Left forelimb (tissue), 1 donor: ENCODE measurements at regions not wholly inside any gene's neighbourhood (a gene's known extent, or its start where the extent isn't known, plus 50 kb on each side); places are given as distances from the start of the nearest gene placed in this dataset.

Experiments
- DNase-seq: peaks from one replicate; pipeline ENCODE4 v3.0.0-alpha.2; 2018; ENCODE audit warnings: low spot score

DNA sequence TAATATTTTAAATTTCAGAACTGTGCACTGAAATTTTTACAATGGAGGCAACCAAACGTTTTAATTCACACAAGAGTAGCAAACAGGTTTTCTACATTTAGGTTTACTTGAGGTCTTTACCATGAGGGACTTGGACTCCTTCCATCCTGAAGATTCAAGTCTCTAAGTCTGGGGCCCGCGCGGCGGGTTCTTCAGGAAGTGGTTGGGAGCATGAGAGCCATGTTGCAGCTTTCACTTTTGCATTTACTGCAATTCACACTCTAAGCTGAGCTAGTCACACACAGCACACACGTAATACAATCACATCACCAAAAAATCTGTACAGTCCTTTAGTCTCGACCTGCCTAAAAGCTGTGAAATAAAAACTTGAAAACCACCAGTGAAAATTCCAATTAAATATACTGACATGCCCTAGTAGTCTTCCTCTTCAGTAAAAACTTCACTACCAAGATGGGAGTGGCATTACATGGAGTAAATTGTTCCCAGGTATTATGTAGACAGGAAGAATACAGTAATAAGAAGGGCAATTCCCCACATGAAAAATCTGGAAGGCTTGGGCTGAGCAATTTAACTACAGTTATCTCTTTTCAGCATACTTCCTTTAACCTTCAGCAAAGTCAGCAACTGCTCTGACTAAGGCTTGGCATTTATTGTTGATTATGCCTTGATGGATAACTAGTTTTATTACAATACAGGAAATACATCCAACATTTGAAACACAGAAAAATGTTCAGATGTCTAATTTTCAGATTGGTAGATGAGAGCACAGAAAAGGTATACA is 571.1 kb upstream of the DIPK2B start:
- DNase-seq: no peak

DNA sequence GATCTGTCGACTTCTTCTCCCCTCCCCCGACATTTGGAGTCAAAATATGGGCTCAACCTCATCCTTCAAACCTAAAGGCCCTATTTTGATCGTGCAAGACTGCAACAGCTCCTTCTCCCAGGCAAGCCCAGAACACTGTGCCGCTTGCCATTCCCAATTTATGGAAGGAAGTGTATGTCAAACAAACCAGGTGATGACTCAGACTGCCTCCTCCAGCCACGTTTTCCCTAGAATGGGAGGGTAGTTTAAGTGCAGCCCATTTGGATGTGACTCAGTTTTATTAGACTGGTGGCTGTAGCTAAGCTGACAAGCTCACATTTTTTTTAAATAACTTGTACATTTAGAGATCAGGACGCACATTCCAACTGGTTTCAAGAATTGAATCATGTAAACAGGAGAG is 570.4 kb upstream of the DIPK2B start:
- DNase-seq: no peak

DNA sequence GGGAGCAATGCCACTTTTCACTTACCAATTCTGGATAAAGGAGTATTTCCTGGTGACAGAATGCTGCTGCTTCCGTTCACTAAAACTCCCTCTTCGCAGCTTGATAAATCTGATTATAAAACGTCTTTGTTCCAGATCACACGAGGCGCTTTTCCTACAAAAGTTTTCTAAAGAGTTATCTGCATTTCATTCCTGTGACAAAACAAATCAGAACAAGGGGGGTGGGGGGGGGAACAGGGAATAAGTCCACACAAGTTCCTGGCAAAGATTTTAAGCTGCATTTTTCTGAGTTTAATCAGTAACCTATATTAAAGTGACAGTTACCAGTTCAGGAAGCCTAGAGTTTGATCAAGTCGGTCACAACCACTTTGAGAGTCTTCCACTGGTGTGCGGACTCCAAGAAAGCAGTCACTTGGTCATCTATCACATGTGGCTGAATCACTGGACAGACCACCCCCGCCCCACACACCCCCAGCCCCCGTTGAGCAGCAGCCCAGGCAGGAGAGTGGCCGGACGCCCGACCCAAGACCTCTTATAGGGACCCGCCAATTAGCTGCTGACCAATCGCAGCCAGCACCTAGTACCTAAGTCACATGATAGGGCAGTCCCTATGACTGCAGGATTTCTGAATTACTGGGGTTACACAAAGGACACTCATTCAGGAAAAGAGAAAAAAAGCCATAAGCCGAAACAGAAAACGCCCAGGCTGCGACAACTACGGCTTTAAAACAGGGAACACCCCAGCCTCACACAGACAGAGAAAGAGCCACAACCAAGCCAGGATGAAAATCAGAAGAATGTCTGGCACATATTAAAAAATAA is 569.3 kb upstream of the DIPK2B start:
- DNase-seq: peak; percentile 79

DNA sequence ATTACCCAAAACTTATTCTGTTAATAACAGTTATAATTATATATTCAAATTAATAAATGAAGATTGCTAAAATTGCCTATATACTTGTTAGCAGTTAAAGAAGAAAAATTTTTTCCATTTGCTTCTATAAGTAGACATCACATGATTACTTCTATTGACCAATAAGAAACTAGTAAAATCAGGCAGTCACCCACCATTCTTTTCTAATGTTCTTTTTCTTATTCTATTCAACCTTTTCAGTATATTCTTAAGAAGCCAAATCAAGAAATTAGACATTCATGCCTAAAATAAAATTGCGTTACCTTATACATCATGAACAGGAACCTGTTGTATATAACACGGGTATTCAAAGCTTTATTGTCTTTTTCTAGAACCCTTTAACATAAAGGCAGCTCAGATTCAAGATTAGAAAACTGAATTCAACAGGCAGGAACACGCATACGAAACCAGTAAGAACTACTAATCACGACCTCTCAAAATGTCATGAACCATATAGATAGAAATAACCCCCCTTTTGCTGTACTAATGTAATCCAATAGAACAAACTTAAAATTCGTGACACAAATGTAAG is 568.1 kb upstream of the DIPK2B start:
- no peak for DNase-seq

DNA sequence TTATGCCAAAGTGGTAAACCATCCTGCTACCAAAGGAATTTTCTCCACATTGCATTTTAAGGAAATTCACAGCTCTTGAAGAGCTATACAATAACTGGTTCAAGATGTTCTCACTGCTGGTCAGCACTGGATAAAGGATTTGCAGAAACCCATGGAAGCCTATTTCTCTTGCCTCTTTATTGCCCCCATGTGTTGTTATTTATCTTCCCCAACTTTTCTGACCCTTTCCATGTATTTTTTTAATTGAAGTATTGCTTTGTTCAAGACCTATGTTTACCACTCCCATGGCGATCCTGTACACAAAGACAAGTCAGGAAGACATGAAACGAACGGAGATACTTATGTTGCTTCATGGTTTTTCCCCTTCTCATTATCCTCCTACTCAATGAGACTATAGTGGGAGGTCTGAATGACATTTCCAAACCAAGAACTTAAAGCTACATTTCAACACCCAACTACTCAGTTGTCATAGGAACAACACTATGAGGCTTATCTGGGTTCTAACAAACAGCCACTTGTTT is 566.4 kb upstream of the DIPK2B start:
- DNase-seq: no peak

DNA sequence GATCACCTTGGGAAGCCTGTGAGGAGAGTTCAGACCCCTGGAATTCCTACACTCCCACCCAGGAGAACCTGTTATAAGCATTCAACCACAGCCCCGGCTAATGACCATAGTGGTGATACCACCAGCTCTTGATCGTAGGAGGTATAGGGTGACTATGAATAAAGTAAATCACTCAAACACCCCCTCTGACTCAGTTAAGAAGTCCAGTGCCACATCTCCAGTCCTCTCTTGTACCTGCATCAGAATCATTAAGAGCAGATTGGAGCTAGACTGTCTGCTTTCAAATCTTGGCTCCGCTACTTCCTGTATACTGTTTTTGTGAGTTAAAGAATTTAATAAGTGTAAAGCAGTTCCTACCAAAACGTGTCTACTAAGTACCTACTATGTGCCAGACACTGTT is 565.1 kb upstream of the DIPK2B start:
- DNase-seq: no peak

DNA sequence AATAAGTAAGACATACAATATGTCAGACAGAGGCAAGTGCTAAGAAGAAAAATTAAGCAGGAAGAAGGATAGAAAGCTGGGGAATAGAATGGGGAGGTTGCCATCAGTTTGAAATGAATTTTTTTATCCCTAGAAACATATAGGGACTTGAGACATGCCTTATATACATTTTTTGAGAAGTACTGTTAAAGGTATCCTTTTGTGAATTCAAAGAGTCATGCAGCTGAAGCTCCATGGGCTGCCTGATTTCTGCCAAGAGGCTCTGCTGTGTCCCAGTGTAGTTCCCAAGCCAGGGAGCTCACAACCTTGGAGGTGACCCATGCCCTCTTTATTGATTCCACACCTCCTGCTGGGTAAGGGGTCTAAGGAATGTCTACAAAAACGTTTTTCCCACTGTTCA is 564.6 kb upstream of the DIPK2B start:
- DNase-seq: no peak

DNA sequence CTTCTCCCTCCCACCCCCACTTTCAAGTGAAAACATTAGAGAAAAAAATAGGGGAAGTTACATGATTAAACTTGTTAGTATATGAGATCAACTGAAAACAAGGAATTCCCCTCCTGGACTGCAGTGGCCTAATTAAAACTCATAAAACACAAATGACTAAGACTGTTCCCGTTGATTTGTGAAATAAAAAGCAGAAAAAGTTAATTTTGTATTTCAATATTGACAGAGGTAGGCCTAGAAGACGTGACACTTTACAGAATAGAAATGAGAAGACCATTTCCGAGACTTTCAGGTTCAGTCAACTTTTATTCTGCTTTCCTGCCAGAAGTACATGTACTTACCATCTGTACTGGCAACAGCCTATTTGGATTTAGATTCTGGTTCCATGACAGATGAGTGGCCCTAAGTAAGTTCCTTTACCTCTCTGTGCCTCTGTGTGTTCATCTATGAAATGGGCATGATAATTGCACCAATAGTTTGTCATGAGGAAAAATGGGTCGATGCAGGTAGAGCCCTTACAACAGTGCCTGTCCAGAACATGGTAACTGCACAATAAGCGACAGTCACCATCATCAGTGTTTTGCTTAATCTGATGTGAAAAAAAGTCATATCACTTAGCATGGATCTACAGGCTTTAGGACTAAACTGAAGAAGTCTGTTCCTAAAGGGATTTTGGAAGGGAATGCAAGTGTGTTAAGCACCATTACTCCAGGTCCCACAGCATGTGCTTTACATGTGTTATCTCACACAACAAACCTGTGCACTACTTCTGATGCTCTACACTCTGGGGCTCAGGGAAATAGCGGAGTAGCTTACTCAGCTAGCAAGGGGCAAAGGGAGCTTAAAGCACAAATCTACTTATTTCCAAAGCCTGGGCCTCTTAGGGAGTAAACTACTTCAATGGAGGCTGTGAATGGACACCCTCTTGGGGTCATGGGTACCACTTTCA is 562.3 kb upstream of the DIPK2B start:
- DNase-seq: no peak

DNA sequence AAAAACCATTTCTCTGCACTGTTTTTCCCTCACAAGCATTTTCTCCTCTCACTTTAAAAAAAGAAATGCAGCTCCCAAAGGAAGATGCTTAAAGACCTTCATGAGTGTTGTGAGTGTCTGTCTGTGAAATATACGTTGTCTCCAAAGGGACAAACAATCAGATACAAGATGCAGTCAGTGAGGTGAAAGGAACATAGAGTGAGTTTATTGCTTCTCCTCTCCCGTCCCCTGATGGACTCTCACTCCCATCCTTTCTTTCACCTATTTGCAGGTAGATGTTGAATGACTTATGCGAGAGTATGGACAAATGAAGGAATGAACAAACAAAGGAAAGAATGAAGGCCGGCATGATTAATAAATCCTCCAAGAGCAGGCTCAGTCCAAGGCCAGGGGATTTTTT is 561.2 kb upstream of the DIPK2B start:
- no peak for DNase-seq

DNA sequence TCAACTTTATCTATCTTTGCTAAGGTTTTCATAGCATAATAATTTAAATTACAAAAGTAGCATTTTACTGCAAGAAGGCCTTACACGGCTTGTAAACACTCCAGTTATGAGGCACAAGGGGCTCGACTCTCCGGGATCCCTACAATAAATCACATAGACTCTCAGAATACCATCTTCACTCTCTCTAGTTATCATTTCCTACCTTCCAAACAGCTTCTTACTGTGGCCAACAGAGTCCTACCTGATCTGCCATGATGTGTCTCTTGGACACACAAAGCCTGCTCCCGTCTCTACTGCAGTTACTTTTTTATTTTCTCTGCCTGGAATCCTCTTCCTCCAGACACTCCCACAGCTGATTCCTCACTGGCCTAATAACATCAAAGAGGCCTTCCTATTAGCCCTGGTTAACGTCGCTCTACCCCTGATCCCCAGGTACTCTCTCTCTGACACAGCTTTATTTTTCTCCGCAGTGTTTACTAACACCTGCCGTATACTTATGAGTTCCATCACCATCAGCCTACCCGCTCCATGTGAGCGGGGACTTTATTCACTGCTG is 559.6 kb upstream of the DIPK2B start:
- no peak for DNase-seq

DNA sequence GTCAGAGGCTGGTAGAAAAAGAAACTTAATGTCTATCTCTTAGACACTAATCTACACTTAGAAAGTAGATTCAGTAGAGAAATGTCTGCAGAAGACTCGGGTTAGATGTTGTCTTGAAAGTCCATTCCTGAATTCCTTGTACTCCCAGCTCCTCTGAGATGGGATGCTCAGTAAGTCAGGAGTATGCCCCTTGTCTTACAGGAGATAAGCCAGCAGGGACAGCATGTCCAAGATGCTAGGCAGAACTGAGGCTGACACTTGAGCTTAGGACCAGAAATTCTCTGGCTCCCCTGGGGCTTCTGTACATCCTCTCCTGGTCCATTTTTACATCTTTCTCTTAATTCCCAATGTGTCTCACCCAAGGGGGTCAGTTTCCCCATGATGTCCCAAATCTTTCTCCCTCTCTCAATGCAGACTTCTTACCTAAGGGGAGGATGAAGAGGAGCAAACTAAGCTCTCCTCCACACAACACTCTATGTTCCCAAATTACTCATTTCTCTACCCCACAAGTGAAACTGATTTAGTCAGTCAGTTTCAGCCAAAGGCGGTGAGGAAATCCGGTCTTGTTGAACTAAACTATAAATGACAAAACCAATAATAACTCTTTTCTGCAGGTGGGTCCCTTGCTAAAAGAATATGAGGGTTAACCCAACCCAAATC is 558.2 kb upstream of the DIPK2B start:
- DNase-seq: no peak

DNA sequence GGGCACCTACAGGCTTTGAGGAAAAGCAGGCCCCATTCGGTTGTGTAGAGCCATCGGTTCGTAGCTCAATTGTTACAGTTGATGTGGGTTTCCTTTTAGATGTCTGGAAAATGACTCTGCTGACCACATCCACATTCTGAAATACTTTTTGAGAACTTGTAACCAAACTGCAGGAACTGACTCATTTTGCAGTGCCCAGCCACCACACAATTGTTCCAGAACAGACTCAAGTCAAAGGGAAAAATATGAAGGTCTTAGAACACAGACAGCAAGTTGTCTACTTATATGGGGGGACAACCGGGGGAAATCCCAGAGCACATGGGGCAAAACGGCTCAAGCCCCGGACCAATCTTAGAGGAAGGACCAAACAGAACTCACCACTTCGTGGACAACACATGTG is 557.6 kb upstream of the DIPK2B start:
- no peak for DNase-seq

DNA sequence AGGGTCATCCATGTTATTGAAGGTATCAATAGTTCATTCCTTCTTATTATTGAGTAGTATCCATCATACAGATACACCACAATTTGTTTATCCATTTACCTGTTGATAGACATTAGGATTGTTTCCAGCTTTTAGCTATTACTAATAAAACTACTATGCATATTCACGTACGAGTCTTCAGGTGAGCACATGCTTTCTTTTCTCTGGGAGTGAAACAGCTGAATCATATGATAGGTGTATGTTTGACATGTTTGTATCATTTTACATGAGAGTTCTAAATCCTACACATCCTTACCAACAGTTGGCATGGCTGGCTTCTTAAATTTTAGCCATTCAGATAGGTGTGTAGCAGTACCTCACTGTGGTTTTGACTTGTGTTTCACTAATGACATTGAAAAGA is 556.6 kb upstream of the DIPK2B start:
- no peak for DNase-seq

DNA sequence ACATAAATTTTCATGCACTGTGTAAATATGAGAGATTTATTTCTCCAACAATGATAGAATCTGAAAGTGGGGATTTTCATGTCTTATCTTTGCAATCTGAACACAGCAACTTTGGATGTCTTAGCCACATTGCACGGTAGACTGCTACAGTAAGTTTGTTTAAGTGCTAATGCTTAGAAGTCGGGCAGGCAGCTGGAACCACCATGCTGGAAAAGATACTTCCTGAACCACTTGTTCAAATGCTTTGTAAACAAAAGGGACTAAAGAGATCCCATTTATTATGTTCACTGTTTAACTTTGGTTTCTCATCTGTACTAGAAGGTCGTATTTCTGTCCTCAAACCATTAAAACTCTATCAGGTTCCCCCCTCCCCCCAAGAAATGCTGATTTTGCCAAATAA is 555.9 kb upstream of the DIPK2B start:
- DNase-seq: no peak

DNA sequence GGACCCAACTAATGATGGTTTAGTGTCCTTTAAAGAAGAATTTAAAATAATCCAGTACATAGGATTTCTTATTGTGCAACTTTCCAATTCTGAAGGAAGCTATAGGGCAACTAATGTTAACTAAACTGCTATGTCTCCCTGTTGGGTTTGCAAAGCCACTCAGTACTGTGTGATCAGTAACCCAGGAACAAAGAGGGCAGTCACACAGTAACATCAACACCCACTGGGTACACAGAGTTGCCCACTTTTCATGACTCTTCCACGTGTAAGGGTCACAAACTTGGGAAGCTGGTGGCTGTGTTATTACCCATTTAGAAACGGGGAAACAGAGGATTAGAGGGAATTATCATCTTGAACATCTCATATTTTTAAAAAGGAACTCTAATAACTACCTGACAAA is 555.0 kb upstream of the DIPK2B start:
- DNase-seq: no peak

DNA sequence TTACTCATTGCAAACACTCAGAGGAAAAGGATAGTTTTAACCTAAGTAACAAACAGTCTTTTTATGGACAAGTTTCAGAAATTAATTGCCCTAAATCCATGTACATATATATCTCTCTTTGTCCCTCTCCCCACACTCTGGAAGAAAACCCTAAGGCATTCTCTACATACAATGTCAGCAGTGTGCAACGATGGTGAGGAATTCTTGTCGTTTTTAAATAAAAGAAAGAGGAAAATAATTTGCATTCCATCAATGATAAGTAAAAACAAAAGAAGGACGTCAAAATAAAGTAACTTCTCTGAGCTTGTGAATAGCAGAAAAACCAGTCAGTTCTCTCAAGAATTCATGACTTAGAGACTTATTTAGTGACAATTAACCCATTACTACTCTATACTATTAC is 550.5 kb upstream of the DIPK2B start:
- DNase-seq: no peak

DNA sequence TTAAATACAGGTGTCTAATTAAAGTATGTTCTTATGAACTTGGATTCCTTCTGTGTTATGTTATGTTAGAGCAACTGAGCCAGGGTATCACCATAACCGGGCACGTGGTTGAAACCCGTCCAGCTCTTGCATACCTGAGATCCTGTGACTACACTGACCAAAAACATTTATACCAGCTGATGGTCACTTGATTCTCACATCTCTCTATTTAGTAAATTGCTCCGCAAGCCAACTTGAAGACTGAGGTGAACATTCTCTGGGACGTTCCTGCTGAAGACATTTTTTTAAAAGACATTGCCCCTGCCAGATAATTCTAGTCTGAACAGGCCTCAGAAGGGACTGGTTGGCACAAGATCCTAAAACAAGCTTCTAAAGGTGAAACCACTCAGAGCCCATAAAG is 550.0 kb upstream of the DIPK2B start:
- DNase-seq: no peak

DNA sequence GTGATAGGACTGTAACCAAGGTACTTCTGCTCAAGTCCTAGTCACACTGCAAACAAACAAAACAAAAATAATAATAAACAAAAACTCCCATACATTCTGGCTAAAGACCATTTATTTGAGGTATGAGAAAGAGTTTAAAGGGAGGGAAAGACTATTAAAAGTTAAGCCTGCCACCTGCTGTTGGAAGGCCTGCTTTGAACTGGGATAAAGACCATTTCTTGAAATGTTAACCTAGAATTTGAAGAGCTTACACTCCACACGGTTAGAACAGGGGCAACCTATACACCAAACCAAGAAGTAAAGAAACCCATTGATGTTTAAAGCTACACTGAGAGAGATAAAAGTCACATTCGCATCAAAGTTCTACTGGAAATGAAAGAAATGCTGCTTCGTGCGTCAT is 548.7 kb upstream of the DIPK2B start:
- no peak for DNase-seq

DNA sequence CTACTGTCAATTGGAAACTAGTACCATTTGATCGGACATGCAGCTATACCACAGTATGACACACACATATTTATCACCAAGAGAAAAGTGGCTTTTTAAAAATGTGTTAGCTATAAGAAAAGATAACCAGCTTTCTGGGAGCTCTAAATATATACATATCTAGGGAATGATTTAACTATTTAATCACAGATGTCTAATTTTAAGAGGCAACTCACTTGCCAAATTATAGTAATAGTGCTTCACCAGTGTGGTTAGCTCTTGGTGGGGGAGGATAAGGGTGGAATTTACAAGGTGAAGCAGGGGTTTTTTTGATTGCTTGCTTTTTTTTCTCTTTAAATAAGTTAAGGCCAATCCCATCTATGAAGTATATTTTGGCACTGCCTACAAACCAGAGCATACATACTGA is 547.7 kb upstream of the DIPK2B start:
- no peak for DNase-seq

DNA sequence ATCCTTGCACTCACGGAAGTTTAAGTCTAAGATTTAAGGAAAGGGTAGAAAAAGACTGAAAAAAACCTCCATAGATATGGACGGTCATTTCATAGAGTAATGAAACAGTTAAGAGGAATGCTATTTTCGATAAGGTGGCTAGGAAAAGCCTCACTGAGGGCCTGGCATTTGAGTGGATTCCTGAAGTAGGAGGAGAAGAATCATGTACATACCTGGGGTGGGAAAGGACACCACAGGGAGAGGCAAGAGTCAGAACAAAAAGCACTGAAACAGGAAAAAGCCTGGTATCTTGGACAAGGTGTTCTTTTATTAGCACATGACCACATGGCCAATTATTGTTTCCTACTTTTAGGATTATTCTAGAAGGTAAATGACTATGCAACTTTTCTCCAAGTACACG is 547.2 kb upstream of the DIPK2B start:
- no peak for DNase-seq

DNA sequence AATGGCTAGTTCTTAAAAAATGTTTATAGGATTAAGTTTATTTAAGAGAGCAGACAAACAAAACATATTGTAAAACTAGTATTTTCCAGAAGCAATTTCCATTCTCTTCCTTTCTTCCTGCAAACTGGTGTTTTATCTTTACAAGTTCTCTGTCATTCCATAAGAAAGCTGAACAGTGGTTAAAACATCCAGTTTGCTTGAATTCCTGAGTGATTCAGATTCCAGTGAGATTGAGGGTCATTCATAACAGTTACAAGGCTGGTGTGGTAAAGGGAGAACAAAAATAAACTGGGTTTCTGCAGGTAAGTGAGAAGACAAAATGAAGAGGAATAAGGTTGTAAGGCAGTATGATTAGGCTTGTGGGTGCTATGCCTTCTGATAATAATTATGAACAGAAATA is 544.8 kb upstream of the DIPK2B start:
- no peak for DNase-seq
